DMS 273 (cell line): ENCODE measurements at regions not wholly inside any gene's neighbourhood (a gene's known extent, or its start where the extent isn't known, plus 50 kb on each side); places are given as distances from the start of the nearest gene placed in this dataset.

ENCODE experiments used
- DNase-seq: peaks from one replicate; lab custom pipeline; 2025; ENCODE audit not compliant: unreplicated experiment; lab: John Stamatoyannopoulos, UW

- DNase-seq: no peak
Measured at GRCh38 chr1:14544319-14544718, 54.2 kb upstream of the KAZN start.

- DNase-seq: no peak
Measured at GRCh38 chr1:14545422-14546025, 53.0 kb upstream of the KAZN start.

GRCh38 chr1:14546416-14546815 is 52.1 kb upstream of the KAZN start:
- no peak for DNase-seq
